SKM-1 (cell line): ENCODE measurements at regions not wholly inside any gene's neighbourhood (a gene's known extent, or its start where the extent isn't known, plus 50 kb on each side); places are given as distances from the start of the nearest gene placed in this dataset.
"Not testable (repeated sequence)": the region's sequence is repeated elsewhere in the genome, so short reads cannot be mapped to it uniquely, and the experiment has no call there.

Experiments used
- DNase-seq: peaks from one replicate; lab custom pipeline; 2025; ENCODE audit not compliant: unreplicated experiment; lab: John Stamatoyannopoulos, UW

DNA sequence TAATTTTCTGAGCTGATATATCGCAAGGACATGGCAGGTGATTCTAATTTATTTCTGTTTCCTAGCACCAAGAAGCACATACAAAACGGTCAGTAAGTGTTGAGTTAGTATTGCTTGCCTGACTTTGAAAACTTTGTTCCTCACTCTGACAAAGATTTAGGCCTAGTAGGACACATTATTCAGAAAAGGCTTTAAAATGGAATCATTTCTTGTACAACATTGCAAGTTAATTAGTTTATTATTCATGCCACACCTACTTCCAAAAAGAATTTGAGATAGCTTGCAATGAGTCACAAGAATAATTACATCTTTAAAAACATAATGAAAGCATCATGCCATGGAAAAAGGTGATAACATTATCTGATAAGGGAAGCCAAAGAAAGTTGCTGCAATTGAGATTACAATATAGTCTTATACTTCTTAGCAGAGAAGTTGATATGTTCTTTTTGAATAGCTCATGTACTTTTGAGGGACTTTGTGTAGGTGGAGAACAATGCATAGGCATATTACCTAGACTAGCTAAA lies 474.2 kb downstream of the KLF5 start:
- DNase-seq, result no peak

DNA sequence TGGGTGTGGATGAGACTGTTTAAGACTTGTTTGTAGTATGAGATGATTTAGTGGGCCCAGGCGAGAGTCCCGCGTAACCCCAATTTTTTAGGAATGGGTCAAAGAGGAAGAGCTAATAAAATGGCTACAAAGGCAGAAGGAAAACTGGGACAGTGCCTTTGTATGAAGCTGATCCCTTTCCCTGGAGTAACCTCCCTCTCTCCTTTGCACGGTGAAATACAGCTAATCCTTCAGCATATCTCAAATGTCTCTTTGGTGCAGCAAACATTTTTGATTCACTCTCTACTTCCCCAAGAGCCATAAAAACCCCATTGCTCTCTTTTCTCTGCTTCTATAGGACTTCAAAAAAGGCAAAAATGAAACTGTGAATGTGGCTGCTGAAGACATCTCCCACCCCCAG lies 473.8 kb downstream of the KLF5 start:
- no peak for DNase-seq

DNA sequence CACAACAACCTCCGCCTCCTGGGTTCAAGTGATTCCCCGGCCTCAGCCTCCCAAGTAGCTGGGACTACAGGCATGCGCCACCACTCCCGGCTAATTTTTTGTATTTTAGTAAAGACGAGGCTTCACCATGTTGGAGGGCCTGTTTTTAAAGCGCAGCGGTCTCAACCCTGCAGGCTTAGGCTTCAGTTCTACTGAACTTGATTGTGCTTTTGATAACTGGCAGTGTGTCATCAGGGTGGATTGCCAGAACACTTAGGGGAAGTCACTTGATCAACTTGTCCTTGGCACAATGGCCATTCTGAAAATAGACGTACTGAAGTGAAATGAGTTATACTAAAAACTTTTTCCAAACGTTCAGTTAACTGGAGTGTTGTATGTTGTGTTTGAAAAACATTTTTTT lies 472.2 kb downstream of the KLF5 start:
- DNase-seq, result no peak

DNA sequence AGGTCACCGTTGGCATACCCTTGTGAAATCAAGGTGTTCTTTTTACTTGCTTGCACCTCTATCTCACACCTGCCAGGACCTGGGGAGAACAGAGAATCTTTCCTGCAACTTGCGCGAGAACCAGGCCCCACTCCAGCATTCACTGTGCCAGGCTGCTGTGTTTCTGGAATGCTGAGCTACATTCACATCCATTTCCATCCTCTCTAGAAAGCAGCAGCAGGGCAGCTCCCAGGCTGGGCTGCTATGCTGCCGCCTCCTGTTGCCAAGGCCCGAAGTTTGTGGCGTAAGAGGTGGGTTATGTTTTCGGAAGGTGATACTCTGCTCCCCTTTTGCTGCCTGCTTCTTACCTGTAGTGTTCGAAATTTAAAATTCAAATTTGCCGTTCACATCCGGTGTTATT lies 464.1 kb downstream of the KLF5 start:
- no peak for DNase-seq

DNA sequence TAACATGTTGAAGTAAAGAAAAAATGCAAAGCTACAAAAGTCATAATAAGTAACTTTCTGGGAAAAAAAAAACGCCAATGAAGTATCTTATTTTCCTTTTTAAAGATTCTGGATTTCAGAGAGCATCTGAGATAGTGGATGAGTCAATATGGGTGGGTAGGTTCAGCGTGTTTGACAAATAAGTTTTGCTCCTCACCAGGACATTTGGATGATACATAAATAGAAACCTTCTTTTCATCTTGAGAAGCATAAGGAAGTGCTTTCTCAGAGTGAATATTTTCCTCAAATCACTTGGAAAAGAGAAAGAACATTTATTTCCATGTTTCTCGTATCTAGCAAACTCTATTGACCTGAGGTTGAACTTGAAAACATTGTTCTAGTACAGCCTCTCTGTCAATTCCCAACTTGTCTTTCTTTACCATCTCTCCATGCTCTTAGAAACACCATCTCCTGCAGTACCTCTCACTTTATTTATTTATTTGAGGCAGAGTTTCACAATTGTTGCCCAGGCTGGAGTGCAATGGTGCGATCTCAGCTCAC lies 463.2 kb downstream of the KLF5 start:
- no peak for DNase-seq

DNA sequence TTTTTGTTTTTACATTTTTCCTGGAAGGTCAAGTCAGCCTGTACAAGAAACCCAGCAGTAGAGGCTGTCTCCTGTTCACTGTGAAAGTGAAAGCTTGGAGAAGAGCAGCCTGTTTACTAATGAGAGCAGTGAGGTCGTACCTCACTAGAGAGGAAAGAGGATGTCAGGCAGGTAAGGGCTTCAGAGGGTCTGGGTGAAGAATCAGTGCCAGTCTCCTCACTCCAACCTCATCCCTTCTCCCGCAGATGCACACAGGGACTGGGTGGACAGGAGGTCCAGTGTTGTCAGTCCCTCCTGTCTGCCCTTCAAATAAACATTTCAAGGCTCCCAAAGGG lies 462.5 kb downstream of the KLF5 start:
- no peak for DNase-seq

DNA sequence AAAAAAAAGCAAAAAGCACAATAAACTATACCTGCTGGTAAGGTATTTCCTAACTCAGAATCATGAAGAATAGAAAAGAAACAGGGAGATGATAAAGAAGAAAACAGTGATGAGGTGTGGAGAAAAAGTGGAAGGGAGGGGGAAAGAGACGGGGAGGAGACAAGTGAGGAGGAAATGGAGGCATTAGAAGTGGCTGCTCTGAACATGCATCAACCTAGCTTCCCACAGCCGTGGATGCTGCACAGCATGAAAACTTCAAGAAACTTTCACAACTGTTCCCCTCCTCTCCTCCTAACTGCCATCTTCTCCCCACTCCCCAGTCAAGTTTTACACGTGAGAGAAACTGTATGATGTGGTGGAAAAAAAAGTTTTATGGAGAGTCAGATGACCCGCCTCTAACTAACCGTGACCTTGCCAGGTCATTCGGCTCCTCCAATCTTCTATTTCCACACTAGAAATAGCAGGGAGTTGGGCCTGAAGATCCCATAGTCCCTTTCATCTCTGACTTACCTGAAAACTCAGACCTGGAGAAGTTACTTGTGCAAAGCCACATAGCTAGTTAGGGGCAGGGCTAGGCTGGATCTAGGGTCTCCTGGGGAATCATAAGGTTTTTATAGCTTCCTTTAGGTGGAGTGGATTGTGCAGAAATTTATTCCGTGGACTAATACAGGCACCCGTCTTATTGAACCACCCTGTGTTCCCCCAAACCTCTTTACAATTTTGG lies 461.9 kb downstream of the KLF5 start:
- no peak for DNase-seq

DNA sequence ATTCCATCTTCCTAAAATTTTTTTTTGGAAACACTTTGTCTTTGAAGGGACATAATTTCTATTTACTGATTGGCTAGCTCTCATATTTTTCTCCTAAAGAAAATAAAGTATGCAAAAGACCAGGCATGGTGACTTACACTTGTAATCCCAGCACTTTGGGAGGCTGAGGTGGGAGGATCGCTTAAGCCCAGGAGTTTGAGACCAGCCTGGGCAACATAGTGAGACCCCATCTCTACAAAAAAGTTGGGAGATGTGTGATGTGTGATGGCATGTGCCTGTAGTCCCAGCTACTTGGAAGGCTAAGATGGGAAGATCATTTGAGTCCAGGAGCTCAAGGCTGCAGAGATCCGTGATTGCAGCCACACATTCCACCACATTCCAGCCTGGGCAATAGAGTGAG lies 461.3 kb downstream of the KLF5 start:
- DNase-seq, result not testable (repeated sequence)

DNA sequence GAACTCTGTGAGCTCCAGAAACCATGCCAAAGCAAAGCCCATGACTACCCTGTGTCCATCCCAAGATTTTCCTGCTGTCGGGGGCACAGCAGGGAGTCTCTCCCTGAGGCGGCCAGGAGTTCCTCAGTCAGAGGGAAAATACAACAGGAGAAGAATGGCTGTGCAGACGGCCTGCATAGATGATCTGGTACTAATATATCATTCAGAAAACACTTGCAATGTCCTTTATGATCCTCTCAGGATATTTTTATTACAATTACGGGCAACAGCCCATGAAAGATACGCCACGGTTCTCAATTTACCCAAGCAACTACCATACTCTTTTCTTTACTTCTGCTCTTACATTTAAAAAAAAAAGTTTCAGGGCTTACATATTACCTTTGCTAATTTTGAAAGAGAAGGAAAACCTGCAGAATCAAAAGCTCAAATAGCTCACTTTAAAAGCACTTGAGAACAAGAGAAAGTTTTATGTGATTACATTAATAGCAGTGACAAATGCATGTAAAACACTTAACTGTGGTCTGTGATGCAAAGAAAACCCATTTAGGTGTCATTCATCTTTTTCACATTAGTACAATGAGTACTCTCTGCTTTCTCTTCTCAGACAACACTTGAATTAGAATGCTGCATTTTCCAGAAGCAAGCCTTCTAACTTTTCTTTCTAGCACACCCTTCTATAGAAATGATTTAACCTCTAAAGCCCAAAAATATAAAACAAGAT lies 460.8 kb downstream of the KLF5 start:
- no peak for DNase-seq

DNA sequence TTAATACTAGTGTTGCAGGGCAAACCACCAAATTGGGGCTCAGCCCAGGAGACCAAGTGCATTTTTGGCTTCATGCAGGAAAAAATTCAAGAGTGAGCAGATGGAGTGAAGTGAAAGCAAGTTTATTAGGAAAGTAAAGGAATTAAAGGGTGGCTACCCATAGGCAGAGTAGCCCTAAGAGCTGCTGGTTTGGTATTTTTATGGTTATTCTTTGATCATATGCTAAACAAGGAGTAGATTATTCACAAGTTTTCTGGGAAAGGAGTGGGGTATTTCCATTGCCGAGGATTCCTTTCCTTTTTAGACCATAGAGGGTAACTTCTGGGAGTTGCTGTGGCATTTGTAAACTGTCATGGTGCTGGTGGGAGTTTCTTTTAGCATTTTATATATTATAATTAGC lies 459.0 kb downstream of the KLF5 start:
- no peak for DNase-seq

DNA sequence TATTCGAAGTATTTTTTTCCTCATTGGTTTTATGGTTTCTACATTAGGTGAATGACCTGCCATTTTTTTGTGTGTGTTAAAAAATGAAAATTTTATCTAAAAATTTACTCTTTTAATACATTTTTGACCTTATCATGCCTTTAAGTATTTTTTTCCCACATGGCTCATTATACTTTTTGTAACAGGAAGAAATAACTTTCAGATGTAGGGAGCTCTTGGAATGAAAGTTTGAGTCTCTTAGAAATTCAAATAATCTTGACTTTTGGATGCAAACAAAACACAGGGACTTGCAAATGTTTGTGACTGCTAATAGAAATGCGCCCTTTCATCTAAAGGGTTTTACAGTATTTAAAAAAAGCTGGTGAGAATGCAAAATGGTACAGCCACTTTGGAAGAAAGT lies 457.9 kb downstream of the KLF5 start:
- DNase-seq, result no peak

DNA sequence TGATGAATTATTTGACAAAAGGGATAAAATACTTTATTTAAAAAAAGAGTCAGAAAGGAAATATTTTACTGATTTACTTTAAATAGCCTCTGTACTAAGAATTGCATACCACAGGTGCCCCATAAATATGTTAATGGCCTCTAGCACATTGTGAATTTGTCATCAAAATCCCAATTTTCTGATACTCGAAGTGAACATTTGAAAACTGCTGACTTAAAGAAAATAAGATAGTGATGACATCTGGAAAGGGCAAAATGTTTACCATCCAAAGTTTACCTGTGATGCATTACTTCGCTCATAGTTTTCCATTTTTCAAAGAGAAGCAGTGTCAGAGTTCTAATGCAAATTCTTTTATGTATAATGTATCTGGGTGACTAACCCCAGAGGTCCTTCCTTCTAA lies 455.4 kb downstream of the KLF5 start:
- no peak for DNase-seq

DNA sequence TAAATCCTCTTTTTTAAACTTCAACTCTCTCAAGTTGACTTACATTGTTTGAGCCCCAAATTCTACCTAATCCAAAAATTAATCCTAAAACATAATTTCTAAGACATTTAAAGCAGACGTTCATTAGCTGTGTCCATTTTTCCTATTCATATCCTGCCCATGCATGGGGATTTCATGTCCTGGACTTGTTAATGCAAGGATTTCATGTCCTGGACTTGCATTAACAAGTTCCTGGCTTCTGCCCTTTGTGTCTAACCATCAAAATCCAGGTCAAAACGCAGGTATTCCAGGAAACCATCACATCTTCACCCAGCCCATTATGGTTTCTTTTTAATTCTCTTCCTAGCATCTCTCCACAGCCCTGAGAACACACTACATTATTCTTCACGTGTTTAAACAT lies 454.9 kb downstream of the KLF5 start:
- DNase-seq, result no peak

DNA sequence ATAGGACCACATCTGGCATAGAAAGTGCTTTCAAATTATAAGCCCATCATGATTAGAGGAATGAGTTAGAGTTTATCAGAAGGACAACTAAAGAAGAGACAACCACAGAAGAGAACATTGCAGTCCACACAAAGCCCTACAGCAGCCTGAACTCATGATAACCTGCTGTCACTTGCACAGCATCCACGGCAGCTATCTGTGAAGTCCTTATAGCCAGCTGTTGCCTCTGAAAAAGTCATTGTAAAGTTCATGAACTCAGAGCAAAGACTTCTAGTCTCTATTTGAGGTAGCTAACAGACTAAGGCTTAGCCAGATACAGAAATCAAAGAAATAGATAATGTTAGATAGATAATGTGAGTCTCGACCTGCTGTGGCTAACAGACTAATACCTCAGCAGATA lies 450.0 kb downstream of the KLF5 start:
- no peak for DNase-seq

DNA sequence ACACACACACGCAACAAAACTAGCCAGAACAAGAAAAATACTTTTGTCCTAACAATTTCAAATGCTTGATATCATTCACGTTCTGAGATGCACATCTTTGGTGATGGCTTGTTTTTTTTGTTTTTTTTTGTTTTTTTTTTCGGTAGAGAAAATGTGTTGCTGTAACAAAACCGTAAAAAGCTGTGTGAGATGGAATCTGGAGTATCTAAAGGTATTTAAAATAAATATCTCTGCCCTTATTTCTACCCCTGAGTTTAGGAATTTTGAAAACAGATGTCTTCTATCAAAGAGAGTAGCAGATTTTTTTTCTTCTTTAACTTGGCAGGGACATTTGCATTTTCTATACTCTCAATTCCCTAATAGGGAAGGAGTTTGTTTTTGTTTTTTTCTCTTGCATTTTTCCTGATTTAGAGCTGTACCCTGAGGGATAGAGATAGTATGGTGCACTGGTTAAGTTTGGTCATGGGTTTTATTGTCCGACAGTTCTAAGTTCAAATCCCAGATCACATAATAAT lies 446.6 kb downstream of the KLF5 start:
- no peak for DNase-seq

DNA sequence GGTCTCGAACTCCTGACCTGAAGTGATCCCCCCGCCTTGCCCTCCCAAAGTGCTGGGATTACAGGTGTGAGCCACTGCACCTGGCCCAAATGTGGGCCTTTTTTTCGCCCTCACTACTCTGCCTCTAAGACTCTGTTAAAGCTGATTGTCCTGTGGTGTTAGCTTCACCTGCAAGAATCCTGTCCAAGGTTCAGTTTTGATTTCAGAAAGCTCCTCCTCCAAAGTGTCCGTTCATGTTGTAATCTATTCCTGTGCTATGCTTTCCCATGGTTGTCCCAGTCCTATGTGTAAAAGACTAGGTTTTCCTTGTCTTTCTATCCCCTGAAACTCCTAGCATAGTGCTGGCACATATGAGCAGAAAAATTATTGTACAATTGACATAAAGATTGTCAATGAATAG lies 440.9 kb downstream of the KLF5 start:
- no peak for DNase-seq

DNA sequence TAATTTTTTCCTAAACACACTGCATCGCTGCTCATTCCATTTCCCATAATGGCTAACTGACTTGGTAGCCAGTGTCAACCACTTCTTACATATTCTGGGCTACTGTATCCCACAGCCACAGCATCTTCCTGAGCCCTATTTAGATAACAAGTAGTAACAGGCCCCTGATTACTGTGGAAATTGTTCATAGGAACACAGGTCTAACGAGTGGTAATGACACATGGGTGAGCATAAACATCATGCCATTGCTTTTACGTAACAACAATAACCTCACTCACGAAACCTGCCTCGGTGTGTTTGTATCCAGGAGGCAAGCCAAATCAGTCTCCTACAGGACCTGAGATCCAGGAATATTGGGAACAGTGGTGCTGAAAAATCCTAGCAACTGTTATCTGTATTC lies 438.6 kb downstream of the KLF5 start:
- no peak for DNase-seq

DNA sequence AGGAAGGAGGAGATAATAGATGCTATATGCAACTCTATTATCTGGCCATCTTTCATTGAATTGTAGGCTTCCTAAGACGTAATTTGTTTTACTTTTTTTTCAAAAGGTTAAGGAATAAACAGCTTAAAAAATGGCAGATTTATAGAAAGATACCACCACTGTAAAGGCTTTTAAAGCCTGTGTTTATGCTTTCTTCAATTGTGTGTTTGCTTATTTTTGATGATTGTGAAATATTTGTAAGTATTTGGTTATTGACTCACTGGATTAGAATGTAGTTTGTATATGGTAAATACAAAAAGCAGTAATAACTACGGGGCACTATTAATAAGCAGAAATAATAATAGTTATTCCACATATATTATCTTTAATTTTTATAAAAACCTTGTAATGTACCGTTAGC lies 437.9 kb downstream of the KLF5 start:
- no peak for DNase-seq

DNA sequence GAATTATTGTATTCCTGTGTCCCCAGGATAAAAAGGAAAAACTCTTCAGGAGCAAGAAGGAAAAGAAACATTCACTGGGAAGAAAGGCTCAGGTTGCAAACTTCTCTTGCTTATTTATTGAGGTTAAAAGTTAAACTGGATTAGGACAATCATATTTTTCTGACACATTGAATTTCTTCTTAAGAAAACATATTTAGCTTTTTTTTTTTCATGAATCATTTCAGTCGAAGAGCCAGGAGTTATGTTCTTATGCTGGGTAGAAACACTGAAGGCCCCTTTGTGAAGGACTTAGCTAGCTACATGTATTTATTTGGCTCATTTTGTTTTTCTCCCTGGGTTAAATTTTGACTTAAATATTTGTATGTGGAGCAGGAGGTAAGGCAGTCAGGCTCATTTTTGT lies 434.0 kb downstream of the KLF5 start:
- DNase-seq, result no peak

DNA sequence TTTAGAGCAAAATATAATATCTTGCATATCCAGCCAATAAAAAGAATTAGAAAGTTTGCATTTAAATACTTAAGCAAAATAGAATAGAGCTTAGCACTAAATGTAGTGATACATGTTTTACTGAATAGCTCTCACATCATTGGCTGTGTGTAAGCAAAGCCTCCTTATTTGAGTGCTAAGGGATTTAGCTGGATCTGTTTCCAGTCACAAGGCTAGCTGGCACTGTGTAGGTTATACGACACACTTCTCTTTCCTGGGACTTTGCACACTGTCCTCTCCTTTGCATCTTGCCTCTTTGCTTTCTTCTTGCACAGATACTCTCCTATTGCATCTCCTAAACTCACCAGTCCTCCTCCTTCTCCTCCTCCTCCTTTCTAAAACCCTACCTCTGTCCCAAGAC lies 423.8 kb downstream of the KLF5 start:
- no peak for DNase-seq

DNA sequence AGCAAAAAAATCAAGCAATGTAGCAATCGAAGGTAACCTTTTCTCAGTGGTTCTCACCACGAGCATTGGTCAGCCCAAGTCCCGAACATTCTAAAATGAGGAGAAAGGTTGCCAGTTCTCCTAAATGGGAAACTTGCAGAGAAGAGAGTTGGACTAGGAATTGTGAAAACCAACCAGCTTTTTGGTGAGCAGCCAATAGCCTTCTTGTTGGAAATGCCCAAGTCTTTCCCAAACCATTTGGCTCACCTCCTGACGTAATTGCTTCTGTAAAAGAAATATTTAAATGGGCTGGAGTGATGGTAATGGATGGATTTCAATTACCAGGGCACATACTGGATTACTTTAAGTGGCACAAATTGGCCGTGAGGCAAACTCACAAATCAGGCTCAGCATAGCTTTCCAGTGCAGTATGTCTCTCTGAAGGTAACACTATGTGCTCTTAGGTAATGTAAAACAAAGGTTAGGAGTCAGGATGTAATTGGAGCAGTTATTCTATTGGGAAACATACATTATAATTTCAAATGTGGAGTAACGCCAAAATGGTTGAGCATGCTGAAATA lies 423.2 kb downstream of the KLF5 start:
- DNase-seq, result no peak
